ENCODE measurements at regions not wholly inside any gene's neighbourhood (a gene's known extent, or its start where the extent isn't known, plus 50 kb on each side); places are given as distances from the start of the nearest gene placed in this dataset.

- POLR2A ChIA-PET = no interaction called here
- Histone ChIP-seq H3K4me1 (ENCODE audit: control insufficient read depth, insufficient read depth, low read length) (no peaks in the 10 kb centered on the region), H3K27ac (ENCODE audit: extremely low read depth, low read depth, low read length) (no peak overlapping the region), H3K4me3 (ENCODE audit: low read depth, low read length) (no peak overlapping the region), H3K36me3 (ENCODE audit: control insufficient read depth in 2 of 2, insufficient read depth in 1 of 2, low read length in 2 of 2) (no peaks in the 10 kb centered on the region), H3K9me3 (ENCODE audit: control insufficient read depth, insufficient read depth, low read depth, low read length) (no peaks in the 10 kb centered on the region)
- TF ChIP-seq PRDM1 (tag by site-specific recombination; IDR thresholded peaks at IDR 0.05) = no peak
- CTCF ChIA-PET = interaction anchor here (0.6 kb wide), 1 partner anchor 1633 kb away, joined by 3 read pairs; no protein-coding TSS in a partner anchor
Measured at GRCh38 chr11:7168741-7168990, 79.9 kb downstream of the RBMXL2 start.

GRCh38 chr11:7170431-7170830 is 81.3 kb upstream of the SYT9 start:
- no peak overlapping the region for H3K27ac ChIP-seq (ENCODE audit: extremely low read depth, low read depth, low read length)
- H3K4me1 ChIP-seq (ENCODE audit: control insufficient read depth, insufficient read depth, low read length) = 0 out of 2 replicates have a peak, but pooled peaks cover 2% of the 10 kb centered on the region
- TF ChIP-seq CTCF (tag by site-specific recombination; IDR thresholded peaks at IDR 0.05) (no peak), ZNF19 (tag by site-specific recombination; IDR thresholded peaks at IDR 0.05; ENCODE audit: low read depth) (no peak), GFI1B (tag by site-specific recombination; IDR thresholded peaks at IDR 0.05) (no peak), ZBTB20 (tag by site-specific recombination; IDR thresholded peaks at IDR 0.05) (no peak), ZNF692 (tag by site-specific recombination; IDR thresholded peaks at IDR 0.05) (no peak), OVOL3 (tag by site-specific recombination; IDR thresholded peaks at IDR 0.05) (no peak), ZNF169 (tag by site-specific recombination; IDR thresholded peaks at IDR 0.05) (no peak), ZNF449 (tag by site-specific recombination; IDR thresholded peaks at IDR 0.05) (no peak), ZNF600 (tag by site-specific recombination; IDR thresholded peaks at IDR 0.05) (no peak)
- CTCF ChIA-PET = no interaction called here
- H3K4me3 ChIP-seq (ENCODE audit: low read depth, low read length) = no peak overlapping the region
- POLR2A ChIA-PET = no interaction called here
- H3K36me3 ChIP-seq (ENCODE audit: control insufficient read depth in 2 of 2, insufficient read depth in 1 of 2, low read length in 2 of 2) = no peaks in the 10 kb centered on the region
- no peaks in the 10 kb centered on the region for H3K9me3 ChIP-seq (ENCODE audit: control insufficient read depth, insufficient read depth, low read depth, low read length)

GRCh38 chr11:7175007-7175406 is 76.7 kb upstream of the SYT9 start:
- H3K4me3 ChIP-seq (ENCODE audit: low read depth, low read length) = no peak overlapping the region
- no peaks in the 10 kb centered on the region for H3K9me3 ChIP-seq (ENCODE audit: control insufficient read depth, insufficient read depth, low read depth, low read length)
- H3K27ac ChIP-seq (ENCODE audit: extremely low read depth, low read depth, low read length) = no peak overlapping the region
- 0 out of 2 replicates have a peak, but pooled peaks cover 4% of the 10 kb centered on the region for H3K4me1 ChIP-seq (ENCODE audit: control insufficient read depth, insufficient read depth, low read length)
- no peaks in the 10 kb centered on the region for H3K36me3 ChIP-seq (ENCODE audit: control insufficient read depth in 2 of 2, insufficient read depth in 1 of 2, low read length in 2 of 2)
- ChIA-PET CTCF (interaction anchor here (0.6 kb wide), 1 partner anchor 125 kb away, joined by 3 read pairs; no protein-coding TSS in a partner anchor), POLR2A (no interaction called here)
- TF ChIP-seq ZNF214 (tag by site-specific recombination; IDR thresholded peaks at IDR 0.05; ENCODE audit: borderline replicate concordance) (no peak), MEIS1 (CRISPR knock-in tag; IDR thresholded peaks at IDR 0.05; ENCODE audit: borderline replicate concordance) (no peak), OSR2 (tag by site-specific recombination; IDR thresholded peaks at IDR 0.05) (peak; percentile 26; the same call in 1 of the 2 replicates), ZNF324 (tag by site-specific recombination; IDR thresholded peaks at IDR 0.05) (no peak), PRDM6 (tag by site-specific recombination; IDR thresholded peaks at IDR 0.05) (peak; percentile 79), ZBTB21 (tag by site-specific recombination; IDR thresholded peaks at IDR 0.05) (no peak), HOXC10 (CRISPR knock-in tag; IDR thresholded peaks at IDR 0.05) (no peak), INSM2 (tag by site-specific recombination; IDR thresholded peaks at IDR 0.05) (no peak), TRIM28 (IDR thresholded peaks at IDR 0.05; ENCODE audit: borderline replicate concordance, low read length) (no peak), ZNF777 (tag by site-specific recombination; IDR thresholded peaks at IDR 0.05; ENCODE audit: borderline replicate concordance) (no peak), ZFP37 (tag by site-specific recombination; IDR thresholded peaks at IDR 0.05) (no peak), ZBTB20 (tag by site-specific recombination; IDR thresholded peaks at IDR 0.05) (no peak), ZNF600 (tag by site-specific recombination; IDR thresholded peaks at IDR 0.05) (no peak), ZBTB49 (tag by site-specific recombination; IDR thresholded peaks at IDR 0.05; ENCODE audit: low read depth) (no peak)

Measured in HEK293 (cell line).